ENCODE measurements at regions not wholly inside any gene's neighbourhood (a gene's known extent, or its start where the extent isn't known, plus 50 kb on each side); places are given as distances from the start of the nearest gene placed in this dataset.

DNA sequence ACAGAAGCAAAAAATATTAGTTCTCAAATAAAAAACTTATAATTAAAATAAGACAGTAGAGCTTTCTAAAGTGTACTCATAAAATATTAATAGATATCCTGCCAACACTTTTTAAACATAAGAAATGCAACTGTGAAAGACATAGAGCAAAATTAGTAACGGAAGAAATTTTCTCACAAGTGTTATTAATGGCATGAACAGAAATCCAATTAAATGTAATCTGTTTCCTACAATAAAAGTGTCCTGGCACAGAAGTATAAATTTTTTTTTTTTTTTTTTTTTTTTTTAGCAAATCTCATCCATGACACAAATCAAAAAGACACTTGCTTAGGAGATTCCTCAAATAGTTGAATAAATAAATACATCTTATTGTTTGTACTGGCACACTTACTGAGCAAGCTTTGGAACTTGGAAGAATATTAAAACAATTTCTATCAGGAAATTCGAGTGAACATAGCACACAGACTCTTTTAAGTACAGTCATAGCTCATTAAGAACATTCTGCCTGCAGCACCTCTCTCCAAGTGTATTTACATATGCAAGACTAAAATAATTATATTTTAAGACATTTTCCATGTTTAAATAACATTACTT, 227.2 kb upstream of the ROBO2 start:
- DNase-seq (ENCODE audit: low read depth) = no peak

DNA sequence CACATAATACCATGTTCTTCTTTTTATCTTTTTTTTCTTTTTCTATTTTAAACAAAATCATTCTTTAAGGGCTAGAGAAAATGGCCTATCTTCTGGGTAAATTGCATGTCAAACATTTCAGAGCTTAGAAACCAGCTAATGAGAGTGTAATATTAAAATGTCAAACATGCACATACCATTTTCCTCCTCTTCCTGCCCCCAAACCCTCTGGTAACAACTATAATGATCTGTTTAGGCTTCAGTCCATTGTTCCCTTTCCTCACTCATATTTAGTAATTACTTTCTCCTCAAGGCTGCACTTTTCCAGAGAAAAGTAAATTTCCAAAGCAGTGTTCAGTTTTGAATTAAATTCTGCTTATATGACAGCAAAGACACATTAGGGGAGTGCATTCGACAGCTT, 224.3 kb upstream of the ROBO2 start:
- no peak for DNase-seq (ENCODE audit: low read depth)

DNA sequence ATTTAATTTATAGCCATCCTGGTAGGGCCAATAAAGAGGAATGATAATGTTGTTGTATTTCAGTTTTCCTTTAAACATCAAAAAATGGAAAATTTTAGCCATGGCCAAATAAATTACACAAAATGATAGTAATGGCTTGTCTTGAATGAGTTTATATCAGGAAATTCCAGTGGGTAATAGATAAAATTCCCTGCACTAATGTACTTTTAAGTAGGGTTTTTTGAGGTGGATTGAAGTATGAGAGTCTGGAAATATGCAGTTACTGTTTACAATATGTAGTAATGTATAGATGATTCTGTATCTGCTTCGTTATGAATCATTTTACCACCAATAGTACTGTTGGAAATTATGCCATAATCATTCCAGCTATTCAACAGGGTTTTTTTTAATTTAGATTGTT, 219.4 kb upstream of the ROBO2 start:
- DNase-seq (ENCODE audit: low read depth) = no peak

GRCh38 chr3:76824658-76825240, 215.2 kb upstream of the ROBO2 start:
- DNase-seq (ENCODE audit: low read depth) = no peak

DNA sequence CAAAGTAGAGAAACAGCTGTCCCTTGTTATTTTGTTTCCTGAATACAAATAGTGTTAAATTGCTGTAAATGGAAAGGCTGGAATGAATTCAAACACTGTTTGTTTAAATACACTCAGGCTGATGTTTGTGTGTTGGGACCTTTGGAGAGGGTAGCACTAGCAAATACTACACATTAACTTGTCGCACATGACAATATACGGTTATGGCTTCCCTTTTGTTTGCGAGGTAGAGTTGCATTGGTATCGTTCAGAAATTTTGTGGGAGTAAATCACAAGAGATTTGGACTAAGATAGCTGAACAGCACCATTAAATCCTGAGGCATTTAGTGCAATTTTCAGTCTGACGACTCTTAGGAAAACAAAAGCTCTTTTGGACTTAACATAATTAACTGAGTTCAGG, 213.0 kb upstream of the ROBO2 start:
- no peak for DNase-seq (ENCODE audit: low read depth)

DNA sequence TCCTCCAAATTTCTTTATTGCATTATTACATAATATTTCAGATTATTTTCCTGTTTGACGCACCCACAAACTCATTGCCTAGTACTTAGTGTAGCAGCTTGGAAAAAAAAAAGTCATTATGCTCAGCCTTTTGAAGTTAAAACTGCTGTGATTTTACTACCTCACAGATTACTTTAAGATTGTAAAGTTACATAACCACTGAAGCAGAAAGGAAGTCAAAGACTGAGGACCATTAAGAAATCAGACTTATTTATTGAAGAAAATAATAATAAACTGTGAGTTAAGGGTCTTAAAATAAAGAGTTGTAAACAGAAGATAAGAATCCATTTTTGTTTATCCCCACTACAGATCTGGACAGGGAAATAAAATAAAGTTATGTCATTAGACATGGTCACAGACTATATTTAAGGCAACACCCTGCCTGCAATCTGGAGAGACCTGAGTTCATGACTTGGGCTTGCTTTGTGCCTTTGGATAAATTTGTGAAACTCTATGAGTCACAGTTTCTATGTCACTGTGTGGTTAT, 212.1 kb upstream of the ROBO2 start:
- no peak for DNase-seq (ENCODE audit: low read depth)

GRCh38 chr3:76834657-76835056, 205.2 kb upstream of the ROBO2 start:
- no peak for DNase-seq (ENCODE audit: low read depth)

DNA sequence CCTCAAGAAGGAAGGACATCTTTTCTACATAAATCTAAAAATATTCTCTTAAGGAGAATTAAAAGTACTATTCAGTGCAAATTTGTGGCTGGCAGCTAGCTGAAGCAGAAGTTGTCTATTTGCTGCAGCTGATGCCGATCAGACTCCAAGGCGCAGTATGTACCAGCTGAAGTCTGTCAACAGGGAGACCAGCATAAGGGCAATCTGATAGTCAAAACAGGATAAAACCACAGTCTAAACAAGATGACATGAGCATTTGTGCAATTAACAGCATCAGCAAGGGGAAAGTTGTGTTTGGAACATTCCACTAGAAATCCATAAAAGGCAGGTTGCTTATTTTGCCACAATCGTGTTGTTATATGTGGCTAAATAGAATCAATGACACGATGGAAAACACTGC, 198.2 kb upstream of the ROBO2 start:
- no peak for DNase-seq (ENCODE audit: low read depth)

DNA sequence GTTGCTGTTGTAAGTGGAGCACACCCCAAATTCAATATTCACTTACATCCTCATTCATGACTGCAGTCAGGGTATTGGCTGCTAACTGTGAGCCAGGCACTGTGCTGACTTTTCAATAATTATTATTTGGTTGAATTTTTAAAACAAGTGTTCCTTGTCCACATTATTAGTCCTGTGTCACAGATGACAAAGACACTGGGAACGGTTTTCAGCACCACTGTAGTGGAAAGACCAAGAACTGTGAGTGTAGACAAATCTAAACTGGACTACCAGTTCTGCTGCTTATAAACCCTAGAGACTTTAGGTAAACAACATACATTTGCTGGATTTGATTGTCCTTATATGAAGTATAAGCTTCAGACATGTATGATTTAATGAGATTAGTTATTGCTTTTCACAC, 197.7 kb upstream of the ROBO2 start:
- DNase-seq (ENCODE audit: low read depth) = no peak

GRCh38 chr3:76855451-76855850, 184.4 kb upstream of the ROBO2 start:
- no peak for DNase-seq (ENCODE audit: low read depth)

GRCh38 chr3:76859596-76859995, 180.3 kb upstream of the ROBO2 start:
- no peak for DNase-seq (ENCODE audit: low read depth)

DNA sequence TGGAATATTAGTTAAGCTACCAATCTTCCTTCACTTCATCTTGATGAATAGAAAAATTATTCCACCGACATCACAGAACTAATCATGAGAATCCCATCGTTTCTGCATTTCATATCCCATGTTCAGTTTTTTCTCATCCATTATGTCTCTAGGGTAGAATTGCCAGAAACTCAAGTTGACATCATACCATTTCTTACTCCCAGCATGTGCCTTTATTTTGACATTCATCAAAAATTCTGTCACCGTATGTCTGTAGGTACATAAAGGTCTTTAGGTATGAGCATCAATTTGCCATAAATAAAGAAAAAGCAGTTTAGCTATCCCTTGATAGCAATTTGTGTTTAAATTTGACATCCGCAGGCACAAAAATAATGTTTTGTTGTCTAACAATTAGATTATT, 175.5 kb upstream of the ROBO2 start:
- DNase-seq (ENCODE audit: low read depth) = no peak

DNA sequence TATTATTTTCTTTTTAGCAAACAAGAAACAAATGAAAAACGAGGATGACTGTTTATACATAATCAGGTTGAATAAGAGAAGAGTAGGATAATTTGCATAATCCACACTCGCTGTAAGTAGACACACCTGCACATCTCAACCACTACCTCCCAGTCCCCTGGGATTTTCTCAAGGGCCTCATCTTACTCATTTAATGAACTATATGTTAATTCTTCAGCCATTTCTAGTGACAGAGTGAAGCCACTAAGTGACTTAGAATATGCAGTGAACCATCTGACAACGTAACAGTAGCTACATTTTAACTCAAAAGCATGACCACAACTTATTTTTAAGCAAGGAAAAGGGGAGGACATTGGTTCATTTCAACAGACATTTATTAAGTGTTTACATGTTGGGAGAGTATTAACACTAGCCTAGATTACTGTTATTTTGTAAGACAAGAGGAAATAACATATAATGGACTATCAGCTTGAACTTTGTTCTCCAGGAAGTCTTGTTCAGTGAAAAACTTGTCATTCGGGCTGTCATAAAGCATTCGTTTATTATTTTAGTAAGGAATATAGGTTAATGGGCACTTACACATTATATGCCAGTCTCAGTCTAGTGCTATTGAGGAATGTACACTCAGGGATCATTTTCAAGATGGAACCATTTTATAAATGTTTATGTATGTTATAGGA, 173.0 kb upstream of the ROBO2 start:
- DNase-seq (ENCODE audit: low read depth) = no peak

- DNase-seq (ENCODE audit: low read depth) = no peak
Observed at GRCh38 chr3:76869726-76870384, 170.0 kb upstream of the ROBO2 start.

DNA sequence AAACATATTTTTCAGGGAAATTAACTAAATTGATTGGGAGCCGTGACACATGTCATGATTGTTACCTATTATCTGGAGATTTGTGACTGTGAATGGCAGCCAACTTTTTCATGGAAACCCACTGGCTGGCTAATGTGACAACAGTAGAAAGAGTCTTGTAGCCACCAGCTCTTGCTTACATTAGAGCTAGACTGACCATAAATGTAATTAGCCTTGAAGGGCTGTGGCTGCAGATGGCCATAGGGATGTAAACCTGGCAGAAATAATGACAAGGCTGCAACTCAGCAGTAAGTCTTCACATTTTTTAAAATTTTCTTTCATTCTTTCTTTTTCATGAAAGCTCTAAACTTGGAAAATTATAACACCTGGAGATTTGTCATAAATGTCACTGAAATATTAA, 168.2 kb upstream of the ROBO2 start:
- DNase-seq (ENCODE audit: low read depth) = no peak

- no peak for DNase-seq (ENCODE audit: low read depth)
Observed at GRCh38 chr3:76872999-76873398, 166.9 kb upstream of the ROBO2 start.

- DNase-seq (ENCODE audit: low read depth) = no peak
Observed at GRCh38 chr3:76873532-76874242, 166.2 kb upstream of the ROBO2 start.

- no peak for DNase-seq (ENCODE audit: low read depth)
Observed at GRCh38 chr3:76879959-76880358, 159.9 kb upstream of the ROBO2 start.

- no peak for DNase-seq (ENCODE audit: low read depth)
Observed at GRCh38 chr3:76886761-76887500, 153.0 kb upstream of the ROBO2 start.

DNA sequence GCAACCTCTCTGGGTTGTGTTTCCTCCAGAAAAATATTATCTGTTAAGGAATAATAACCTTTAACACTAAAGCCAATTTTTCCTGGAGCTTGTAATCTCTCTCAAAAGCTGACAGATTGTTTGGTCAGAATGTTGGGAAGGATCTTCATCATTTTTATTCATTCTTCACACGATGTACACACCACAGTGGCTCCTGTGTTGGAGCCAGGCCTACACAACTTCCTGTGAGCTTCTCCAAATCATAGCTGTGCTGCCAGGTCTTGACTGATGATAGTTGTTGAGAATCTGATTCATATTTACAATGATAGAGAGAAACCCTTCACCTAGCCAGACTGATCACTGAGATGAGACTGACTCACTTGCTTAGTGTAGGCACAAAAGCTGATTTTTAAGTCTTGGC, 151.0 kb upstream of the ROBO2 start:
- no peak for DNase-seq (ENCODE audit: low read depth)

GRCh38 chr3:76889911-76890310, 150.0 kb upstream of the ROBO2 start:
- DNase-seq (ENCODE audit: low read depth) = no peak

- no peak for DNase-seq (ENCODE audit: low read depth)
Observed at GRCh38 chr3:76897076-76897475, 142.8 kb upstream of the ROBO2 start.

Measured in EH (cell line).